ENCODE measurements at regions not wholly inside any gene's neighbourhood (a gene's known extent, or its start where the extent isn't known, plus 50 kb on each side); places are given as distances from the start of the nearest gene placed in this dataset.

DNA sequence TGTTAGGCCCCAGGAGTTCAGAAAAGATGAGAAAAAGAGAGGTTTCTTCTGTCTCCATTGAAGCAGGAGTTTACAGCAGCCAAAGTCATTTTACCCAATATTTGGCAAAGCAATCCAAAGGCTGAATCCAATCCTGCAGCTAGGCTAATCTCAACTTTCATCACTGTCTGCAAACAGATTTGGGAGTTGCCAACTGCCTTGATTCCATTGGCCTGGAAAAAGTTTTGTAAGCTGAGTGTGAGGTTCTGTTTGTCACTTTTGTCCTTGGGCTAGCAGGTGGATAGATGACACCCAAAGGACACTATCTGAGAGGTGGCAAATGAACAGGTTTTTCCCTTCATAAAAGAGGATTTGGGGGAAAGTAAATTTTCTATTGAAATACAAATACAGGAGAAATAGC is 56.6 kb upstream of the SETBP1 start:
- no peak for DNase-seq

DNA sequence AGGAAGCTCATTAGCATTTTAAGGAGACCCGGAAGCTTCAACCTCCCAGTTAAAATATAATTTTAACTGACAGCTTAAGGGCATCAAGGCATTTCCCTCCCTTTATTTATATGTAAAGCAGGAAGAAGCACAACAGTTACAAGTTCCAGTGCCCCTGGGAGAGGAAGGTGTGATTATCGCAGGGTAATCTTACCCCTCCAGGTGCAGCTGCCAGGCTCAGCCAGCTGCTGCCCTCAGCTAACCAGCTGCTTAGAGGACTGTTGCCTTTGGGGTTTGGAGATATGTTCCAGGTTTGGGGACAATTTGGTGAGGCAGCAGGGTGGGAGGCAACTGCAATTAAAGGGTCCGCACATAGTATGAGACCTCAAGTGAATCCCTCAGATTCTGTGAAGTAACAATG is 55.3 kb upstream of the SETBP1 start:
- DNase-seq: no peak

DNA sequence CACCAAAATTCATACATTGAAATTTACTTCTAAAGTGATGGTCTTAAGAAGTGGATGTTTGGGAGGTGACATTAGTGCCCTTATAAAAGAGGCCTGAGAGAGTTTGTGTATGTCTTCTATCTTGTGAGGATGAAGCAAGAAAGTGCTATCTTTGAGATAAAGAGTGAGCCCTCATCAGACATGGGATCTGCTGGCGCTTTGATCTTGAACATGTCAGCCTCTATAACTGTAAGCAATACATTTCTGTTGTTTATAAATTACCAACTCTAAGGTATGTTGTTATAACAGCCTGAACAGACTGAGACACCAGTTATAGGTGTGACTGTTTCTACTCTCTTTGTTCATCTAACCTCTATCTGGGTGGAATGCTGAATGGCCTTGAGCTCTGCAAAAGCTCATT is 54.5 kb upstream of the SETBP1 start:
- DNase-seq: no peak

DNA sequence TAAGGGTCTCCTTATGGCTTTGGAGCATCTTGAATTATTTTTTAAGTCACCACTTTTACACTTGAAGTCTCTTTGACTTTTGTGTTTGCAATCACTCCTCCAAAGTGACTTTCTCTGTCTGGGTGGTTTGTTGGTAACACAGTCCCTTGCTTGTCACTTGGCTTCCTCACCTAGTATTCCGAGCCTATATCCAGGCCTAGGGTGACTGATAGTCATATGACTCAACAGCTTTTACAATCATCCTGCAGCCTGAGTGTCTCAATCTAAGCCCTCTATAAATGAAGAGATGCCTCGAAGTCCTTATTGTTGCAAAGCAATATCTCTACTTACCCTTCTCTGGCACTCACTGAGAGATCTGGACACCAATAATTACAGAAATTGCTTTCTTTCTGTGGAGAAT is 53.9 kb upstream of the SETBP1 start:
- DNase-seq: no peak

DNA sequence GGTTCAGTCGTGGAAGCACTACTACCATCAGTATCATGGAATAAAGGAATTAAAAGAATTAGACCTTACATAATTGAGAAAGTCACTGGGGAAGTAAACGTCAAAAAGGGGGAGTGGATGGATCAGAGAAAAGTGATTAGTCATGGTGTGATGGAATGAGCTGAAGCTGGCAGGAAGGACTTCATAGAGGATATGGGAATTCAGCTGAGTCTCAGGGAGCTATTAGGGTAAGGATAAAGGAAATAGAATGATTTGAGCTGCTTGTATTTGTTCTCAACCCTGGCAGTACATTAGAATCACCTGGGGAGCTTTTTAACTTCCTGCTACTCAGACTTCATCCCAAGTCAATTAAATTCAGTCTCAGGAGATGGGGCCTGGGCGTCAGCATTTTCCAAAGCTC is 53.4 kb upstream of the SETBP1 start:
- DNase-seq: no peak

DNA sequence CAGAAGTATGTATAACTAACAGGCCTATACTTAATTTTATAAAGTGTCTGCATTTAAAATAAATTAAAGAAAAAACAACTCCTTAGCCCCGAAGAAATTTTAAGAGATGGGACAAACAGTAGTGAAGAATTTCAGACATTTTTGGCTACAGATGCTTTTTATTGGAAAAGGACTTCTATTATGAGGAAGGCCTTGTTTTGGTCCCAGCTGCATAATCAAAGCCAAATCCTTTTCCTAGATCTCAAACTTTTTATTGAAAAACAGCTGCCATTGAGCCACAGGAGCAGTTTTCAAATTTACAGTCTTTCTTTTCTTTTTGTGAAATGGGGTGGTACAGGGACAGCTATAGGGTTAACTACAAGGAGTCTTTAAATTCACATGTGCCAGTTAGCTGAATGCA is 51.3 kb upstream of the SETBP1 start:
- no peak for DNase-seq

DNA sequence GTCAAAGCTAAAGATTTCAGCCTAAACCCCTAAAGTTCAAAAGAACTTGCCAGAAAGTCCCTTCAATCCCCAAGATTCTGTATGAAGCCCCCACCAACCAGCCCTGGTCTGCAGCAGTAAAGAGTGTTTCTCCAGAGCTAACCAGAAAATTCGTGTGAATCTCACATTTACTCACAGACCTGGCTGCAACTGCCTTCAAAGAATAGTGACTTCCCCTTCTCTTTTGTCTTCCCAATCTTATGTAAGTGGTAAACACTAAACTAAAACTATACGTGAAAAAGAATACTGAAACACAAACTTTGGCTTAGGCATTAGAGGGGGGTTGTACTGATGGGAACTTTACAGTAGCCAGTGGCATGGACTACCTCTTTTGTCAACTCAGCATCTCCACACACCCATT is 50.6 kb upstream of the SETBP1 start:
- no peak for DNase-seq
